ENCODE measurements at regions not wholly inside any gene's neighbourhood (a gene's known extent, or its start where the extent isn't known, plus 50 kb on each side); places are given as distances from the start of the nearest gene placed in this dataset.

GRCh38 chr5:106814961-106815360 lies 855.8 kb downstream of the EFNA5 start:
- TF ChIP-seq, protein P1, sequence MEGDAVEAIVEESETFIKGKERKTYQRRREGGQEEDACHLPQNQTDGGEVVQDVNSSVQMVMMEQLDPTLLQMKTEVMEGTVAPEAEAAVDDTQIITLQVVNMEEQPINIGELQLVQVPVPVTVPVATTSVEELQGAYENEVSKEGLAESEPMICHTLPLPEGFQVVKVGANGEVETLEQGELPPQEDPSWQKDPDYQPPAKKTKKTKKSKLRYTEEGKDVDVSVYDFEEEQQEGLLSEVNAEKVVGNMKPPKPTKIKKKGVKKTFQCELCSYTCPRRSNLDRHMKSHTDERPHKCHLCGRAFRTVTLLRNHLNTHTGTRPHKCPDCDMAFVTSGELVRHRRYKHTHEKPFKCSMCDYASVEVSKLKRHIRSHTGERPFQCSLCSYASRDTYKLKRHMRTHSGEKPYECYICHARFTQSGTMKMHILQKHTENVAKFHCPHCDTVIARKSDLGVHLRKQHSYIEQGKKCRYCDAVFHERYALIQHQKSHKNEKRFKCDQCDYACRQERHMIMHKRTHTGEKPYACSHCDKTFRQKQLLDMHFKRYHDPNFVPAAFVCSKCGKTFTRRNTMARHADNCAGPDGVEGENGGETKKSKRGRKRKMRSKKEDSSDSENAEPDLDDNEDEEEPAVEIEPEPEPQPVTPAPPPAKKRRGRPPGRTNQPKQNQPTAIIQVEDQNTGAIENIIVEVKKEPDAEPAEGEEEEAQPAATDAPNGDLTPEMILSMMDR (optimal IDR thresholded peaks at IDR 0.05 in 1 of 3, IDR thresholded peaks at IDR 0.05 in 1 of 3, conservative IDR thresholded peaks at IDR 0.05 in 1 of 3; ENCODE audit: extremely low read depth in 1 of 3, insufficient read depth in 2 of 3, low read length in 3 of 3): no peak
- TF ChIP-seq EZH2 (IDR thresholded peaks at IDR 0.05; ENCODE audit: low read length): no peak
